VCaP (cell line): ENCODE measurements at regions not wholly inside any gene's neighbourhood (a gene's known extent, or its start where the extent isn't known, plus 50 kb on each side); places are given as distances from the start of the nearest gene placed in this dataset.

Experiments used
- H3K27ac ChIP-seq: fragments of 450-650 bp; 2 replicates; pipeline ENCODE4 v1.5.1; 2017
- TF ChIP-seq, protein P1 (sequence below): fragments of 450-650 bp; conservative IDR thresholded peaks from 2 replicates; pipeline ENCODE4 v1.5.1; 2017; ENCODE audit warnings: mild to moderate bottlenecking, moderate library complexity

DNA sequence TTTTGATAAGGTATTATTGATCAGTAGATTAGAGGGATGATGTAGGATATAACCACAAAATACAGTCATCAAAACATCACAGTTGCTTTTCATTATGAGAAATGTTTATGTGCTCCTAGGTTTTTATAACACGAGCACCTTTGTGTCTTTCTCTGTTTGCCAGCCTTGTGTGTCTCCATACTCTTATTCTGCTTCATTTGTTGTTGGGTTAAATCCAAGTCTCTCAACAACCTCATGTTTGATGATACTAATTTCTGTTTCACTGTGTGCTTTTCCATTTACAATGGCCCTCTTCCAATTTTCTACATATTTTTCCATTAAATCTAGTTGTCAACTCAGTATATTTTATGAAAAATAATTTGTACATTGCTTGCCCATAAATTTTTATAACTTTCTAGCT, 107.7 kb upstream of the POU2AF2 start:
- H3K27ac ChIP-seq = peak overlapping the region; percentile 94
- TF ChIP-seq, protein P1, sequence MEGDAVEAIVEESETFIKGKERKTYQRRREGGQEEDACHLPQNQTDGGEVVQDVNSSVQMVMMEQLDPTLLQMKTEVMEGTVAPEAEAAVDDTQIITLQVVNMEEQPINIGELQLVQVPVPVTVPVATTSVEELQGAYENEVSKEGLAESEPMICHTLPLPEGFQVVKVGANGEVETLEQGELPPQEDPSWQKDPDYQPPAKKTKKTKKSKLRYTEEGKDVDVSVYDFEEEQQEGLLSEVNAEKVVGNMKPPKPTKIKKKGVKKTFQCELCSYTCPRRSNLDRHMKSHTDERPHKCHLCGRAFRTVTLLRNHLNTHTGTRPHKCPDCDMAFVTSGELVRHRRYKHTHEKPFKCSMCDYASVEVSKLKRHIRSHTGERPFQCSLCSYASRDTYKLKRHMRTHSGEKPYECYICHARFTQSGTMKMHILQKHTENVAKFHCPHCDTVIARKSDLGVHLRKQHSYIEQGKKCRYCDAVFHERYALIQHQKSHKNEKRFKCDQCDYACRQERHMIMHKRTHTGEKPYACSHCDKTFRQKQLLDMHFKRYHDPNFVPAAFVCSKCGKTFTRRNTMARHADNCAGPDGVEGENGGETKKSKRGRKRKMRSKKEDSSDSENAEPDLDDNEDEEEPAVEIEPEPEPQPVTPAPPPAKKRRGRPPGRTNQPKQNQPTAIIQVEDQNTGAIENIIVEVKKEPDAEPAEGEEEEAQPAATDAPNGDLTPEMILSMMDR = no peak

DNA sequence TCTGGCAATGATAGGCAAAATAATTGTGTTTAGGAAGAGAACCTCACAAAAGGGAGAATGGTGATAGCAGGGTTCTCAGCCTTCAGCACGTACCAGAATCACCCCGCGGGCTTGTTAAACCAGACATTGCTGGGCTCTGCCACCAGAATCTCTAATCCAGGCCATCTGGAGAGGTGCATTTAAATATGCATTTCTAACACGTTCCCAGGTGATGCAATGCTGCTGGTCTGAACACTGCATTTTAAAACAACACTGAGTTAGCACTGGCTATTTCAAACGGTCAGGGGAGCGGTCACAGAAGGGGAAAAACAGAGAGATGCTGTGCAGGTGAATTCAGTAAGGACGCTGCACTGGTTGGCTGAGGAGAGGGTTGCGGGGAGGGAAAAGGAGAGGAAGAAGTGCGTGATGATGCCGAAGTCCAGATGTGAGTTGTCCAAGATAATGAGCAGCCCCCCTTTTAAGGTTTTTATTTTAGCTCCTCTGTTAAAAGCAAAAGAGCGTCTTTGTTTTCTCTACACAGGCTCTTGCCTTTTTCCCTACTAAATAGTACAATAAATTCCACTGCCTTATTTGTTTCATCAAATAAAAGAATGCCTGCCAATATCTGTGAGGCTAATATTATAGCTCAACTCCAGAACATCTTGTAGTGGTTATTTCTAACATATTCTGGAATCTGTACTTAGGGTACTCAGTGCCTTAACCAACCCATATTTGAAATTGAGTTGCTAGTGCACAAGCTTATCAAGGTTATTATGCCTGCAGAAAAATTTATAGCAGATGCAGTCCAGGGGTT, 109.6 kb upstream of the POU2AF2 start:
- H3K27ac ChIP-seq = peak overlapping the region; percentile 94
- TF ChIP-seq, protein P1 = no peak

DNA sequence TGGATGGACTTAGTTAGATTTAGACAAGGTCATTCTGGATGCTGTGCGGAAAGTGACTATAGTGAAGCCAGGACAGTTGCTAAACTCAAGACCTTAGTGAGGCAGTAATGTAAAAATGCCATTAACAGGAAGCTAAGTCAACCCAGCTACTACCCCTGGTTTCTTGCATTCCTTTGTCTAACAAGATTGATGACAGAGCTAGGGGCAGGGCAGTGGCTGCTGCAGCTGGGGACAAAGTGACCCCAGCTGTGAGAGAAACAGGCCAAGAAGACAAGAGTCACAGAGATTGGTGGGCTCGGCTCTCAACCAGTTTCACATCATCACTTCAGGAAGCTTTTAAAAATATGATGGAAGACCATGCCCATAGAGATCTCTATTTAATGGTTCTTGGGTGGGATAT, 110.4 kb upstream of the POU2AF2 start:
- H3K27ac ChIP-seq = peak overlapping the region; percentile 94; the same call in 1 of the 2 replicates
- TF ChIP-seq, protein P1 = no peak

DNA sequence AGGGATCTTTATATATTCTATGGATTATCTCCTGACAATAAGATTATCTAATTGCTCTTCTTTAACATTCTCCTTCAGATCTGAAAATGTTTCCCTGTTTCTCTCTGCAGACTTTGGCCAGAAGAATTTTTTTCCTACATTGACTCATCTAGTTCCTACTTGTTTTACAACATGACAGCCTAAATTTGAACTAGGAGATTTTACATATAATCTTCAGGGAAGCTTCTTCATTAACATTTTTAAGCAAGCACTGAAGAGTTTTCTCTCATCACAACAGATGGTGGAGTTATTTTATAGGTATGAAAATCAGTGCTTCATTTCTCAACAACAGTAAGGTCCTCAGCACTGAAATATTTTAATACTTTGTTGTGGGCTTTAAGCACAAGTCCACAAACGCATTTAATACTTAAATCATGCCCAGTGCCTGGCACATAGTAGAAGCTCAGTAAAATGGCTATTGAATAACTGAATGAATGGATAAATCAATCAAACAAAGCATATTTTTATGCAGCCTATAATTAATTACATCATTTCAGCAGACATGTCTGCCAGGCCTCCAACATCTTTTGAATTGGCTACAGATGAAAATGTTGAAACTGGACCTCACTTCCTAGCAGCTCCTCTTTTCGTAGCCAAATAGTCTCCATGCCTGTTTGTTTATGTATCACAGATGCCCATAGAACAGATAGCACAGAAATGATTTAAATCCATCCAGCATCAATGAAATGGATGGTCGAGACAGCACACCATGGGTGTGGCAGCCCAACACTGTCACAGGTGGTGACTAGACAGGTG, 117.3 kb upstream of the POU2AF2 start:
- H3K27ac ChIP-seq = no peak overlapping the region
- TF ChIP-seq, protein P1 = no peak

DNA sequence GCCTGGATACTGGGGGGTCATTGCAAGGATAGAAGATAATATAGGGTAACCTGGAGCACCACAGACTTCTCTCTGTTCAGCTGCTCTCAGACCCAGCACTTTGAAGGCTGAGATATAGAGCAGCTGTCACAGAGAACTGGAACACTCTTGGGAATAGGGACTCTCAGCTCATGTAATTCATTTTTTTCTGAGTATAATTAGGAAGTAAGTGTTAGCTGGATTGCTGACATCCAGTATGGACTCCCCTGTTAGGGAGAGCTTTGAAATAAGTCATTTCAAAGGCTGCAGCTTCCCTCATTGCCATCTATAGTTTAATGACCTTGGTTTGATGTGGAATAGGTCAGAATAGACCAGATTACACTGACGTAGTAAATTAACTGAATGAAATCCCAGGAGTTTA, 120.8 kb upstream of the POU2AF2 start:
- TF ChIP-seq, protein P1 = no peak
- H3K27ac ChIP-seq = no peak overlapping the region

DNA sequence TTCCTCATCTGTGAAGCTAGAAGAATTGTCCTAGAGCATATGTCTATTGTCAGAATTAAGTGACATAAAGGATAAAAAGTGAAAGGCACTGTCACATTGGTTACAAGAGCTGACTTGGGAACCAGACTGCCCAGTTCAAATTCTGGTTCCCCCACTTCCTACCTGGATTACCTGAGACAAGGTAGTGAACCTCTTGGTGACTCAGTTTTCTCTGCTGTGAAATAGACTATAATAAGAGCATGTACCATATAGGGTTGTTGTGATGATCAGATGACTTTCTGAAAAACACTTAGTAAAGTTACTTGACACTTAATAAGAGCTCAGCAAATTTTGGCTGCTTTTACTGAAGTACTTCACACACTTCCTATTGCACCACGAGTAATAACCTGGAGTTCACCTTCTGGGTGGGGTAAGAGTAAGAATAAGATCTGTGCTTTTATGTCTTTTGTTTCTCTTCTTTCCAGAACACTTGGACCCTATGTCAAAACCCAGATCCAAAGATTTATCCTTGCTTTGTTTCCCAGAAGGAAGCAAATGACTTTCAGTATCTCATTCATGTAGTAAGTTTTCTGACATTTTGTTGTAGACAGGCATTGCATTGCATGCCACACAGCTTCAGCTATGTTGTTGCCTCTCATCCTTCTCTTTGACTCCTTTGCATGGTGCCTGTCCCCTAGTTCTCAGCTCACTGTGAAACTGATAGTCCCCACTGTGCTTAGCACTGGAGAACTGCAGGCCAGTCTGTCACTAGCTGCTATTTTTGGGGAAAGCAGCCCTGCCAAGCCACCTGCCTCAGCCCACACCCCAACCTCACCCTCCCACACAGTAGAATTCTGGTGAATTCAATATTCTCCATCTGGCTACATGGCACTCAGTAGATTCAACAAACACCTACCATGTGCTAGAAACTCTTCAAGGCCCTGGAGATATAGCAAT, 121.8 kb upstream of the POU2AF2 start:
- no peak overlapping the region for H3K27ac ChIP-seq
- TF ChIP-seq, protein P1 = no peak
